ENCODE measurements at regions not wholly inside any gene's neighbourhood (a gene's known extent, or its start where the extent isn't known, plus 50 kb on each side); places are given as distances from the start of the nearest gene placed in this dataset.

DNA sequence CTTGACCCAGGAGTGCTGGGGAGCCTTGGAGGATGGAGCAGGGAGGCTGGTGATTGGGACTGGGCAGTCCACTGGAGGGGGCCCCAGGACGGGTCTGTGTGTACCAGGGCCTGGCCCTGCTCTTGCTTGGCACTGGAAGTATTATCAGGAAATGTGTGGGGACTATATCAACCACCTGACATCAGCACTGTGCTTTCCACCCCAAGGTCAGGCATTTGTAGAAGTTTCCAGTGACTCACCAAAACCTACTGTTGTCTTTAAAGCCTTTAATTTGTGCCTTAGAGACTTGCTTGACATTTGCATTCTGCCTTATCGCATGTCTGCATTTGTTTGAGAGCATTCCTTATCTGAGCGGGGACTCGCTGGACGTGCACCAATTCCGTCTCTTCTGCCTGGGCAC, 323.1 kb downstream of the FOXL1 start:
- Histone ChIP-seq H3K36me3 (replicated peaks; ENCODE audit: insufficient read depth, low read depth) (no peaks in the 10 kb centered on the region), H3K4me3 (no peak overlapping the region), H2AFZ (no peak overlapping the region), H3K27ac (peak overlapping the region; percentile 60), H3K79me2 (no peaks in the 10 kb centered on the region), H3K4me2 (no peak overlapping the region), H3K27me3 (peaks cover 18% of the 10 kb centered on the region), H3K9me2 (replicated peaks; ENCODE audit: insufficient read depth) (no peaks in the 10 kb centered on the region), H3K9me3 (ENCODE audit: low read depth) (no peaks in the 10 kb centered on the region), H3K4me1 (ENCODE audit: insufficient read depth) (no peaks in the 10 kb centered on the region), H4K20me1 (ENCODE audit: insufficient read depth, poor library complexity, severe bottlenecking) (no peaks in the 10 kb centered on the region)
- DNase-seq (ENCODE audit: low spot score): peak; percentile 57
- TF ChIP-seq EZH2phosphoT487 (IDR thresholded peaks at IDR 0.05; ENCODE audit: low read depth, severe bottlenecking, unreplicated experiment): no peak
- TF ChIP-seq, protein P1, sequence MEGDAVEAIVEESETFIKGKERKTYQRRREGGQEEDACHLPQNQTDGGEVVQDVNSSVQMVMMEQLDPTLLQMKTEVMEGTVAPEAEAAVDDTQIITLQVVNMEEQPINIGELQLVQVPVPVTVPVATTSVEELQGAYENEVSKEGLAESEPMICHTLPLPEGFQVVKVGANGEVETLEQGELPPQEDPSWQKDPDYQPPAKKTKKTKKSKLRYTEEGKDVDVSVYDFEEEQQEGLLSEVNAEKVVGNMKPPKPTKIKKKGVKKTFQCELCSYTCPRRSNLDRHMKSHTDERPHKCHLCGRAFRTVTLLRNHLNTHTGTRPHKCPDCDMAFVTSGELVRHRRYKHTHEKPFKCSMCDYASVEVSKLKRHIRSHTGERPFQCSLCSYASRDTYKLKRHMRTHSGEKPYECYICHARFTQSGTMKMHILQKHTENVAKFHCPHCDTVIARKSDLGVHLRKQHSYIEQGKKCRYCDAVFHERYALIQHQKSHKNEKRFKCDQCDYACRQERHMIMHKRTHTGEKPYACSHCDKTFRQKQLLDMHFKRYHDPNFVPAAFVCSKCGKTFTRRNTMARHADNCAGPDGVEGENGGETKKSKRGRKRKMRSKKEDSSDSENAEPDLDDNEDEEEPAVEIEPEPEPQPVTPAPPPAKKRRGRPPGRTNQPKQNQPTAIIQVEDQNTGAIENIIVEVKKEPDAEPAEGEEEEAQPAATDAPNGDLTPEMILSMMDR (IDR thresholded peaks at IDR 0.05; ENCODE audit: poor library complexity): no peak
- no peak for TF ChIP-seq EZH2 (IDR thresholded peaks at IDR 0.05; ENCODE audit: borderline replicate concordance)
- WGBS (ENCODE audit: low lambda C conversion rate, missing lambda C conversion rate): 51% methylated on average over 6 of the region's 6 CpGs

DNA sequence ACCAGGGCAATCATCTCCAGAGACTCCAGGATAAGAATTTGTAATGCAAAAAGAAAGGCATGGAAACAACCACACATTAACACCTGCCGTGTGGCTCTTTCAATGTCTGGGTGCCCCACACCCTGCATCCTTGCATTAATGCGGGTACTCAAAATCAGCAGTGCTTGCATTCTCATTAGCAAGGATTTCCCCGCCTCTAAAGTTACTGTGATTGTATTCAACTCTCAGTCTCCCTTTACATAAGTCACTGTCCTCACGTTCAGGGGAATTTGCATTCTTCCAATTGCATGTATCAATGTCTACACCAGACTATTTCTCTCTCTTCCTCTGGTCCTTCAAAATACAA, 324.3 kb downstream of the FOXL1 start:
- Histone ChIP-seq H2AFZ (no peak overlapping the region), H3K9me3 (ENCODE audit: low read depth) (no peaks in the 10 kb centered on the region), H3K4me2 (no peak overlapping the region), H3K9me2 (replicated peaks; ENCODE audit: insufficient read depth) (no peaks in the 10 kb centered on the region), H3K79me2 (no peaks in the 10 kb centered on the region), H3K27ac (no peak overlapping the region), H3K27me3 (peaks cover 20% of the 10 kb centered on the region), H3K4me1 (ENCODE audit: insufficient read depth) (no peaks in the 10 kb centered on the region), H3K36me3 (replicated peaks; ENCODE audit: insufficient read depth, low read depth) (no peaks in the 10 kb centered on the region), H4K20me1 (ENCODE audit: insufficient read depth, poor library complexity, severe bottlenecking) (no peaks in the 10 kb centered on the region), H3K4me3 (no peak overlapping the region)
- no peak for DNase-seq (ENCODE audit: low spot score)
- TF ChIP-seq, protein P1 (IDR thresholded peaks at IDR 0.05; ENCODE audit: poor library complexity): no peak
- no peak for TF ChIP-seq EZH2phosphoT487 (IDR thresholded peaks at IDR 0.05; ENCODE audit: low read depth, severe bottlenecking, unreplicated experiment)
- no peak for TF ChIP-seq EZH2 (IDR thresholded peaks at IDR 0.05; ENCODE audit: borderline replicate concordance)
- 80% methylated on average over 4 of the region's 4 CpGs for WGBS (ENCODE audit: low lambda C conversion rate, missing lambda C conversion rate)

DNA sequence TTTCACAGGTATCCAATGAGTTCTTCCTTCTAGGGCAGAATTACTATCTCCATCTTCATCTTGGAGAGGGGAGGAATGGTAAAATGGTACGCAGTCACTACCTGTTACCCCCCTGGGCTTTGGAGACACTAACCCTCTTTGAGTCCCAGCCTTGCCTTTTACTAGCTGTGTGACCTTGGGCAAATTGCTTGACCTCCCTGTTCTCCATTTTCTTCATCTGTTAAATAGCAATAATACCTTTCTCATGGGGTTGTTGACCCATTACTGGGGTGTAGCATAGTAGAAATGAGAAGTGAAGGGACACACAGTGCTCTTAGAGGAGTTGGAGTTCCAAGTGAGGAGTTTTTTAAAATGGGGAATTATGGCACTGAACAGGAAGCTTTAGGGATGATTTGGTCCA, 324.7 kb downstream of the FOXL1 start:
- Histone ChIP-seq H4K20me1 (ENCODE audit: insufficient read depth, poor library complexity, severe bottlenecking) (no peaks in the 10 kb centered on the region), H2AFZ (no peak overlapping the region), H3K9me2 (replicated peaks; ENCODE audit: insufficient read depth) (no peaks in the 10 kb centered on the region), H3K27ac (no peak overlapping the region), H3K4me3 (no peak overlapping the region), H3K36me3 (replicated peaks; ENCODE audit: insufficient read depth, low read depth) (no peaks in the 10 kb centered on the region), H3K4me1 (ENCODE audit: insufficient read depth) (no peaks in the 10 kb centered on the region), H3K9me3 (ENCODE audit: low read depth) (no peaks in the 10 kb centered on the region), H3K27me3 (peaks cover 22% of the 10 kb centered on the region), H3K4me2 (no peak overlapping the region), H3K79me2 (no peaks in the 10 kb centered on the region)
- WGBS (ENCODE audit: low lambda C conversion rate, missing lambda C conversion rate): 88% methylated on average over 1 of the region's 1 CpG
- TF ChIP-seq, protein P1 (IDR thresholded peaks at IDR 0.05; ENCODE audit: poor library complexity): no peak
- TF ChIP-seq EZH2phosphoT487 (IDR thresholded peaks at IDR 0.05; ENCODE audit: low read depth, severe bottlenecking, unreplicated experiment): no peak
- TF ChIP-seq EZH2 (IDR thresholded peaks at IDR 0.05; ENCODE audit: borderline replicate concordance): no peak
- DNase-seq (ENCODE audit: low spot score): no peak

DNA sequence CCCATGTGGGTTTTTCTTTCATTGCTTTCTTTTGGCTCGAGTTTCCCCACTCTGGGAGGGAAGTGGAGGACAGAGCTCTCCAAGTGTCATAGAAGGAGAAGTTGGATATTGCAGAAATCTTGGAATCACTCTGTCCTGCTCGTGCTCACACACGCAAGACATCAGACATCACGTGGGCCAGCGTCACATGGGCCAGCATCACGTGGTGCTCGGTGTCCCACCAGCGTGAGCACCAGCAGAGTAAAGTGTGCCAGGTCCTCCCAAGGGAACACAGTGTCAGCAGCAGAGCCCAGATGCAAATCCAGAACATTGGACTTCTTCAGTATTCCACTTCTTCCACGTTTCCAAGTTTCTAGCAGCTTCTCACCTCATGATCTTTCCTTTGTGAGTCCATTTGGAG, 327.0 kb downstream of the FOXL1 start:
- Histone ChIP-seq H2AFZ (no peak overlapping the region), H3K27ac (no peak overlapping the region), H3K9me2 (replicated peaks; ENCODE audit: insufficient read depth) (no peaks in the 10 kb centered on the region), H3K4me3 (no peak overlapping the region), H3K9me3 (ENCODE audit: low read depth) (no peaks in the 10 kb centered on the region), H3K27me3 (peaks cover 22% of the 10 kb centered on the region), H4K20me1 (ENCODE audit: insufficient read depth, poor library complexity, severe bottlenecking) (no peaks in the 10 kb centered on the region), H3K36me3 (replicated peaks; ENCODE audit: insufficient read depth, low read depth) (no peaks in the 10 kb centered on the region), H3K4me1 (ENCODE audit: insufficient read depth) (peaks cover 7% of the 10 kb centered on the region), H3K79me2 (no peaks in the 10 kb centered on the region), H3K4me2 (no peak overlapping the region)
- 93% methylated on average over 9 of the region's 9 CpGs for WGBS (ENCODE audit: low lambda C conversion rate, missing lambda C conversion rate)
- DNase-seq (ENCODE audit: low spot score): no peak
- TF ChIP-seq EZH2phosphoT487 (IDR thresholded peaks at IDR 0.05; ENCODE audit: low read depth, severe bottlenecking, unreplicated experiment) (no peak), EZH2 (IDR thresholded peaks at IDR 0.05; ENCODE audit: borderline replicate concordance) (no peak)
- TF ChIP-seq, protein P1 (IDR thresholded peaks at IDR 0.05; ENCODE audit: poor library complexity): no peak

Data from hepatocyte (in vitro differentiated cells).